ENCODE measurements at regions not wholly inside any gene's neighbourhood (a gene's known extent, or its start where the extent isn't known, plus 50 kb on each side); places are given as distances from the start of the nearest gene placed in this dataset.
"Not testable (repeated sequence)": the region's sequence is repeated elsewhere in the genome, so short reads cannot be mapped to it uniquely, and the experiment has no call there.

GRCh38 chr9:2523591-2523990, 98.0 kb upstream of the VLDLR start:
- DNase-seq: no peak

GRCh38 chr9:2524601-2525000, 97.0 kb upstream of the VLDLR start:
- DNase-seq: no peak

GRCh38 chr9:2525147-2525546, 96.4 kb upstream of the VLDLR start:
- no peak for DNase-seq

GRCh38 chr9:2526071-2526828, 95.3 kb upstream of the VLDLR start:
- DNase-seq: no peak

GRCh38 chr9:2531481-2531880, 90.1 kb upstream of the VLDLR start:
- DNase-seq: no peak

GRCh38 chr9:2536511-2536910, 85.1 kb upstream of the VLDLR start:
- no peak for DNase-seq

- DNase-seq: no peak
These were observed 75.6 kb upstream of the VLDLR start for GRCh38 chr9:2545881-2546490.

- not testable (repeated sequence) for DNase-seq
These were observed 65.5 kb upstream of the VLDLR start for GRCh38 chr9:2555899-2556600.

- no peak for DNase-seq
These were observed 63.9 kb upstream of the VLDLR start for GRCh38 chr9:2557693-2558092.

- DNase-seq: no peak
These were observed 62.1 kb upstream of the VLDLR start for GRCh38 chr9:2559192-2560152.

- no peak for DNase-seq
These were observed 61.4 kb upstream of the VLDLR start for GRCh38 chr9:2560180-2560579.

GRCh38 chr9:2565676-2566340, 55.8 kb upstream of the VLDLR start:
- no peak for DNase-seq

GRCh38 chr9:2567922-2568321, 53.7 kb upstream of the VLDLR start:
- DNase-seq: no peak

GRCh38 chr9:2568689-2569088, 52.9 kb upstream of the VLDLR start:
- no peak for DNase-seq

- peak; percentile 9 for DNase-seq
These were observed 50.7 kb upstream of the VLDLR start for GRCh38 chr9:2570615-2571479.
